ENCODE measurements at regions not wholly inside any gene's neighbourhood (a gene's known extent, or its start where the extent isn't known, plus 50 kb on each side); places are given as distances from the start of the nearest gene placed in this dataset.

DNA sequence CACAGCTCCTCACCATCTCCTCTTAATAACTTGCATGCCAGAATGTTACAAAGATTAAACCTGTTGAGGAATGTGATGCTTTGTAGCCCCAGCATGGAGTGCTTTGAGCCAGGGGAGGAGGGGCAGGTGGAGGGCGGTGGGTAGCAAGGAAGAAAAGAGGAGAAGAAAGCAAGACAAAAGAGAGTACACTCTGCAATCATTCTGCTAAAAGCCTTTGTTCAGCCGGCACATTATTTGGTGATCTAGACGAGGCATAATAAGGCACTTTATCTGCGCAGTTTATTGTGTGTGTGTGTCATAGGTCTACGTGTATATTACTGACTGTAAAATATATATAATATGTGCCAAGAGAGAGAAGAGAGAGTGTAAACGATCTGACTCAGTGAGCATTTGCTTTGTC, 139.1 kb downstream of the SOX9 start:
- Histone ChIP-seq H3K9me3 (ENCODE audit: severe bottlenecking) (peaks cover 7% of the 10 kb centered on the region), H3K27ac (no peak overlapping the region), H3K27me3 (ENCODE audit: insufficient read depth, low read depth, severe bottlenecking) (peaks cover 57% of the 10 kb centered on the region), H3K4me3 (ENCODE audit: low read depth, low read length) (no peak overlapping the region), H3K36me3 (no peaks in the 10 kb centered on the region)
- TF ChIP-seq, protein P1, sequence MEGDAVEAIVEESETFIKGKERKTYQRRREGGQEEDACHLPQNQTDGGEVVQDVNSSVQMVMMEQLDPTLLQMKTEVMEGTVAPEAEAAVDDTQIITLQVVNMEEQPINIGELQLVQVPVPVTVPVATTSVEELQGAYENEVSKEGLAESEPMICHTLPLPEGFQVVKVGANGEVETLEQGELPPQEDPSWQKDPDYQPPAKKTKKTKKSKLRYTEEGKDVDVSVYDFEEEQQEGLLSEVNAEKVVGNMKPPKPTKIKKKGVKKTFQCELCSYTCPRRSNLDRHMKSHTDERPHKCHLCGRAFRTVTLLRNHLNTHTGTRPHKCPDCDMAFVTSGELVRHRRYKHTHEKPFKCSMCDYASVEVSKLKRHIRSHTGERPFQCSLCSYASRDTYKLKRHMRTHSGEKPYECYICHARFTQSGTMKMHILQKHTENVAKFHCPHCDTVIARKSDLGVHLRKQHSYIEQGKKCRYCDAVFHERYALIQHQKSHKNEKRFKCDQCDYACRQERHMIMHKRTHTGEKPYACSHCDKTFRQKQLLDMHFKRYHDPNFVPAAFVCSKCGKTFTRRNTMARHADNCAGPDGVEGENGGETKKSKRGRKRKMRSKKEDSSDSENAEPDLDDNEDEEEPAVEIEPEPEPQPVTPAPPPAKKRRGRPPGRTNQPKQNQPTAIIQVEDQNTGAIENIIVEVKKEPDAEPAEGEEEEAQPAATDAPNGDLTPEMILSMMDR (IDR thresholded peaks at IDR 0.05; ENCODE audit: low read depth, low read length): no peak
- DNase-seq: no peak

DNA sequence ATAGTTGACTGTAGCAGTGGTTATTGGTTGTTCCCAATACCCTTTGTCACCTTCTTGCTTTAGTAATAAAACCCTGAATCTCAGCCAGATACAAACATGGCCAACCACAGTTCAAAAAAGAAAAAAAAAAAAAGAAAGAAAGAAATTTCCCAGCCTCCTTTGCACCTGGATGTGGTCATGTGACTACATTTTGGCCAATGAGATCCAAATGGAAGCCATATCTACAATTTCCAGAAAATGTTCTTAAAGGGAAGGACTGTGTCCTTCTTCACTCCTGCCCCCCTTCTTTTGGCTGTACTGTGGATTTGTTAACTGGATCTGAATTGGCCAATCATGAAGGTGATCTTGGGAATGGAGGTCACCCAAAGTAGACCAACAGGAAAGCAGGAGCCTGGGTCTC, 141.9 kb downstream of the SOX9 start:
- H3K36me3 ChIP-seq: no peaks in the 10 kb centered on the region
- no peak overlapping the region for H3K27ac ChIP-seq
- H3K9me3 ChIP-seq (ENCODE audit: severe bottlenecking): peaks cover 7% of the 10 kb centered on the region
- peaks cover 78% of the 10 kb centered on the region for H3K27me3 ChIP-seq (ENCODE audit: insufficient read depth, low read depth, severe bottlenecking)
- TF ChIP-seq, protein P1 (IDR thresholded peaks at IDR 0.05; ENCODE audit: low read depth, low read length): no peak
- no peak for DNase-seq
- H3K4me3 ChIP-seq (ENCODE audit: low read depth, low read length): no peak overlapping the region

DNA sequence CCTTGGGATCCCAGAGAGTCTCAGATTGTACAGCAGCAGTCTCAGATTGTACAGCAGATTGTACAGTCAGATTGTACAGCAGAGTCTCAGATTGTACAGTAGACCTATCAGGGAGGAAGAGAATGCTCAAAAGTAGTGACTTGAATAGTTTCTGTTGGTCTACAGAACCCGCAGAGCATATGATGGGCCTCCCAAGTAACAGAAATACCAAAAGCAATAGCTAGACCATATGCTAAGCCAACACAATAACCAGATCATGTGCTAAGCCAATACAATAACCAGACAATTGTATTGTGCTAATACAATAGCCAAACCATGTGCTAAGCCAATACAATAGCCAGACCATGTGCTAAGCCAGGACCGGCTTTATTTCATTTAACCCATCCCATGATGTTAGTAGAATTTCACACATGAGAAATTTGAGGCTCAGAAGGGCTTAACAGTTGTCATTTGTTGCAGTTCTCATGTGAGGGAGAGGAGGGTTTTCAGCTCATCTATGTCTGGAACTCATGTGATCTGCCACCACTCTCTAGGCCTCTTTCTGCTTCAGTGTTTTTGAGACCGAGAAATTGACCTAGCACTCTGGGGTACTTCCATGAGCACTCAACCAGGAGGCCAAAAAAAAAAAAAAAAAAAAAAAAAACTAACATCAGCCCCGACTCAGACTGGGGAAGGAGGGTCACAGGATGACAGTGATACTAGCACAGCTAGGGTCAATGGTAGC, 144.0 kb downstream of the SOX9 start:
- peaks cover 7% of the 10 kb centered on the region for H3K9me3 ChIP-seq (ENCODE audit: severe bottlenecking)
- H3K4me3 ChIP-seq (ENCODE audit: low read depth, low read length): no peak overlapping the region
- H3K36me3 ChIP-seq: no peaks in the 10 kb centered on the region
- DNase-seq: no peak
- H3K27me3 ChIP-seq (ENCODE audit: insufficient read depth, low read depth, severe bottlenecking): peaks cover 87% of the 10 kb centered on the region
- TF ChIP-seq, protein P1 (IDR thresholded peaks at IDR 0.05; ENCODE audit: low read depth, low read length): no peak
- no peak overlapping the region for H3K27ac ChIP-seq

DNA sequence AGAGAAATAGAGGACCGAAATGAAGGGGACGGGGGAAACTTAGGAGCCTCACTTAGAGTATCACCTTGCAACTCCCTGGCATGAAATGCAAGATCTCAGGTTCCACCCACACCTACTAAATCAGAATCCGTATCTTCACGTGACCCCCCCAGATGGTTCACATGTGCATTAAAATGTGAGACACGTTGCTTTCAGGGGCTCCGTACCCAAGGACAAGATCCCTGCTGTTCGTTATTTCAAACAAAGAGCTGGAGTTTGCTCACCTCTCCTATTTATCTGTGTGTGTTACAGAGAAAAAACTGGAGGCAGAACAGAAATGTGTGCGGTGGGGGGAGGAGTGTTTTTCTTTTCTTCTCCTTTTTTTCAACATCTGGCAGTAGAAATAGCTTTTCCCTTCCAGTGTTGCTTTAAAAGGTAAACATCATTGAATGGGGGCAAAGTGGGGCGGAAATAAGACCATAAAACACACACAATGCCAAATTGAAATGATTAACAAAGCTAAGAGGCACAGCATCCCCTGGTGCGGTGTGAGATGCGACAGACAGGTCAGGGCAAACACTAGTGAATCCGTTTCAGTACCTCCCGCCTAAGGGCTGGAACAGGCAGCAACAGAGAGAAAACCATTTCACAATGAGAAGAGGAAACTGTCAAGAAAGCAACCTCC, 145.4 kb downstream of the SOX9 start:
- TF ChIP-seq, protein P1 (IDR thresholded peaks at IDR 0.05; ENCODE audit: low read depth, low read length): no peak
- H3K9me3 ChIP-seq (ENCODE audit: severe bottlenecking): peaks cover 4% of the 10 kb centered on the region
- DNase-seq: no peak
- peaks cover 91% of the 10 kb centered on the region for H3K27me3 ChIP-seq (ENCODE audit: insufficient read depth, low read depth, severe bottlenecking)
- no peak overlapping the region for H3K4me3 ChIP-seq (ENCODE audit: low read depth, low read length)
- H3K27ac ChIP-seq: no peak overlapping the region
- H3K36me3 ChIP-seq: no peaks in the 10 kb centered on the region

DNA sequence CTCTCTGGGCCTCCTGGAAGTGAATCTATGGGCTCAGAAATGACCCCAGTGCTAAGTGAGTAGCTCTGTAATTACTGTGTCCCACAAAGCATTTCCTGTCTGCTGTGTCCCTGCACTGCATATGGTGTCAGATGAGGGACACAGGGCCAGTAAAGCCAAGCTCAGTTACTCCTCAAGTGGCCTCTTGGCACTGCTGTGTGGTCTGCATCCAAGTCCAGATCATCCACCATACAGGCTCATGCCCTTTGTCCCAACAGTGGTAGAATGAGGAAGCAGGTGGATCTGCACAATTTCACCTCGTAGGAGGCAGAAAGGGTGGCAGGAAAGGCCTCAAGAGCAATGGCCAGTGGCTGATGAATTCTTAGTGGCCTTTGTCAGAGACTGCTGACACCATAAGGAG, 146.8 kb downstream of the SOX9 start:
- no peaks in the 10 kb centered on the region for H3K9me3 ChIP-seq (ENCODE audit: severe bottlenecking)
- H3K4me3 ChIP-seq (ENCODE audit: low read depth, low read length): no peak overlapping the region
- TF ChIP-seq, protein P1 (IDR thresholded peaks at IDR 0.05; ENCODE audit: low read depth, low read length): no peak
- H3K27me3 ChIP-seq (ENCODE audit: insufficient read depth, low read depth, severe bottlenecking): peaks cover 89% of the 10 kb centered on the region
- H3K27ac ChIP-seq: no peak overlapping the region
- no peak for DNase-seq
- no peaks in the 10 kb centered on the region for H3K36me3 ChIP-seq

All from WERI-Rb-1 (cell line).